Ramos (cell line): ENCODE measurements at regions not wholly inside any gene's neighbourhood (a gene's known extent, or its start where the extent isn't known, plus 50 kb on each side); places are given as distances from the start of the nearest gene placed in this dataset.
"Not testable (repeated sequence)": the region's sequence is repeated elsewhere in the genome, so short reads cannot be mapped to it uniquely, and the experiment has no call there.

Source experiments
- in situ Hi-C: fragments of 300-500 bp; cut with MboI; formaldehyde crosslinking; loops from one replicate; pipeline ENCODE4 v1.14.3; 2022; ENCODE audit warnings: low sequenced_read_pairs; ENCODE audit not compliant: unreplicated experiment

- in situ Hi-C loops = no loop called here
These were observed 434.9 kb downstream of the SHISA9 start for GRCh38 chr16:13336335-13336734.

GRCh38 chr16:13336907-13337881 lies 435.8 kb downstream of the SHISA9 start:
- in situ Hi-C loops = not testable (repeated sequence)

- in situ Hi-C loops = no loop called here
These were observed 436.6 kb downstream of the SHISA9 start for GRCh38 chr16:13338044-13338443.

- in situ Hi-C loops = no loop called here
These were observed 441.3 kb downstream of the SHISA9 start for GRCh38 chr16:13342675-13343074.

- in situ Hi-C loops = no loop called here
These were observed 442.6 kb downstream of the SHISA9 start for GRCh38 chr16:13344001-13344400.

- in situ Hi-C loops = no loop called here
These were observed 447.0 kb downstream of the SHISA9 start for GRCh38 chr16:13348416-13348815.

GRCh38 chr16:13350000-13350399 lies 448.6 kb downstream of the SHISA9 start:
- in situ Hi-C loops = no loop called here

- in situ Hi-C loops = no loop called here
These were observed 449.8 kb downstream of the SHISA9 start for GRCh38 chr16:13351181-13351580.

GRCh38 chr16:13351601-13352217 lies 450.3 kb downstream of the SHISA9 start:
- in situ Hi-C loops = no loop called here

GRCh38 chr16:13352796-13353195 lies 451.4 kb downstream of the SHISA9 start:
- in situ Hi-C loops = not testable (repeated sequence)

GRCh38 chr16:13357842-13358241 lies 456.4 kb downstream of the SHISA9 start:
- in situ Hi-C loops = not testable (repeated sequence)

- in situ Hi-C loops = no loop called here
These were observed 458.4 kb downstream of the SHISA9 start for GRCh38 chr16:13359835-13360234.

GRCh38 chr16:13372421-13372820 lies 471.0 kb downstream of the SHISA9 start:
- in situ Hi-C loops = no loop called here

- in situ Hi-C loops = no loop called here
These were observed 474.8 kb downstream of the SHISA9 start for GRCh38 chr16:13376174-13376573.

- in situ Hi-C loops = no loop called here
These were observed 475.7 kb downstream of the SHISA9 start for GRCh38 chr16:13377143-13377542.

GRCh38 chr16:13378151-13378550 lies 476.8 kb downstream of the SHISA9 start:
- in situ Hi-C loops = no loop called here

- in situ Hi-C loops = no loop called here
These were observed 477.9 kb downstream of the SHISA9 start for GRCh38 chr16:13379266-13379665.

GRCh38 chr16:13385156-13386040 lies 484.0 kb downstream of the SHISA9 start:
- in situ Hi-C loops = not testable (repeated sequence)

- in situ Hi-C loops = loop anchor here (10.0 kb wide), 1 partner anchor 1056 kb away; no protein-coding TSS in a partner anchor
These were observed 488.9 kb downstream of the SHISA9 start for GRCh38 chr16:13390093-13390985.
